Activated T-helper 1 cell treated with anti-CD3 and anti-CD28 coated beads, Interleukin-12 subunit alpha, Interleukin-12 subunit beta, Interleukin-2, Interleukin-4 antibody, amounts not matched to agents 30 ng/mL and 10 ng/mL and 1 ng/mL, durations not matched to agents 14 hours and 24 hours and 36 hours (primary cell): ENCODE measurements at regions not wholly inside any gene's neighbourhood (a gene's known extent, or its start where the extent isn't known, plus 50 kb on each side); places are given as distances from the start of the nearest gene placed in this dataset.

Source experiments
- DNase-seq: peaks from one replicate; pipeline ENCODE4 v3.0.0; 2021; ENCODE audit warnings: low spot score
- H3K27ac Mint-ChIP-seq: one replicate; pipeline ENCODE4 v1.8.0; 2021; ENCODE audit warnings: mild to moderate bottlenecking, mixed read lengths
- H3K27me3 Mint-ChIP-seq: one replicate; pipeline ENCODE4 v1.8.0; 2022; ENCODE audit warnings: mild to moderate bottlenecking, moderate library complexity, mixed read lengths; ENCODE audit not compliant: insufficient read depth
- H3K36me3 Mint-ChIP-seq: one replicate; pipeline ENCODE4 v1.8.0; 2021; ENCODE audit warnings: low read depth, mixed read lengths
- H3K4me1 Mint-ChIP-seq: one replicate; pipeline ENCODE4 v1.8.0; 2021; ENCODE audit warnings: low read depth, mixed read lengths
- H3K4me3 Mint-ChIP-seq: one replicate; pipeline ENCODE4 v1.8.0; 2021; ENCODE audit warnings: mild to moderate bottlenecking, moderate library complexity, mixed read lengths
- H3K9me3 Mint-ChIP-seq: one replicate; pipeline ENCODE4 v1.8.0; 2021; ENCODE audit warnings: mixed read lengths
- intact Hi-C: fragments of 100-400 bp; cut with micrococcal nuclease; formaldehyde crosslinking; loops from one replicate; pipeline ENCODE4 v1.15.1; 2024

GRCh38 chr12:31205054-31205453, 120.9 kb downstream of the SINHCAF start:
- peaks cover 14% of the 10 kb centered on the region for H3K4me1 Mint-ChIP-seq
- no peaks in the 10 kb centered on the region for H3K9me3 Mint-ChIP-seq
- H3K27me3 Mint-ChIP-seq = peaks cover 11% of the 10 kb centered on the region
- H3K27ac Mint-ChIP-seq = no peak overlapping the region
- intact Hi-C loops = loop anchor here (2.0 kb wide), 1 partner anchor 118 kb away; no protein-coding TSS in a partner anchor
- H3K36me3 Mint-ChIP-seq = no peaks in the 10 kb centered on the region
- DNase-seq = no peak
- no peak overlapping the region for H3K4me3 Mint-ChIP-seq

- Mint-ChIP-seq H3K4me3 (no peak overlapping the region), H3K9me3 (no peaks in the 10 kb centered on the region), H3K27ac (no peak overlapping the region), H3K4me1 (peaks cover 14% of the 10 kb centered on the region), H3K36me3 (no peaks in the 10 kb centered on the region), H3K27me3 (peaks cover 13% of the 10 kb centered on the region)
- DNase-seq = no peak
- intact Hi-C loops = no loop called here
Observed at GRCh38 chr12:31206038-31206670, 119.8 kb downstream of the SINHCAF start.

GRCh38 chr12:31207799-31208465, 118.0 kb downstream of the SINHCAF start:
- Mint-ChIP-seq H3K4me3 (no peak overlapping the region), H3K27me3 (peaks cover 7% of the 10 kb centered on the region), H3K4me1 (peaks cover 12% of the 10 kb centered on the region), H3K27ac (no peak overlapping the region), H3K9me3 (no peaks in the 10 kb centered on the region), H3K36me3 (no peaks in the 10 kb centered on the region)
- no peak for DNase-seq
- intact Hi-C loops = no loop called here

GRCh38 chr12:31210104-31210503, 115.8 kb downstream of the SINHCAF start:
- H3K9me3 Mint-ChIP-seq = no peaks in the 10 kb centered on the region
- H3K27ac Mint-ChIP-seq = no peak overlapping the region
- no peaks in the 10 kb centered on the region for H3K36me3 Mint-ChIP-seq
- H3K4me3 Mint-ChIP-seq = no peak overlapping the region
- H3K27me3 Mint-ChIP-seq = peaks cover 2% of the 10 kb centered on the region
- intact Hi-C loops = no loop called here
- H3K4me1 Mint-ChIP-seq = peaks cover 2% of the 10 kb centered on the region
- DNase-seq = no peak

GRCh38 chr12:31210541-31210940, 115.4 kb downstream of the SINHCAF start:
- no peak for DNase-seq
- intact Hi-C loops = no loop called here
- Mint-ChIP-seq H3K27ac (no peak overlapping the region), H3K27me3 (peaks cover 2% of the 10 kb centered on the region), H3K4me1 (no peaks in the 10 kb centered on the region), H3K36me3 (no peaks in the 10 kb centered on the region), H3K9me3 (no peaks in the 10 kb centered on the region), H3K4me3 (no peak overlapping the region)

GRCh38 chr12:31214626-31215517, 111.1 kb downstream of the SINHCAF start:
- Mint-ChIP-seq H3K9me3 (no peaks in the 10 kb centered on the region), H3K4me1 (no peaks in the 10 kb centered on the region), H3K36me3 (no peaks in the 10 kb centered on the region), H3K4me3 (no peak overlapping the region), H3K27me3 (peaks cover 2% of the 10 kb centered on the region), H3K27ac (no peak overlapping the region)
- intact Hi-C loops = no loop called here
- no peak for DNase-seq

GRCh38 chr12:31215518-31216232, 110.3 kb downstream of the SINHCAF start:
- Mint-ChIP-seq H3K4me1 (no peaks in the 10 kb centered on the region), H3K4me3 (no peak overlapping the region), H3K36me3 (no peaks in the 10 kb centered on the region), H3K27me3 (no peaks in the 10 kb centered on the region), H3K9me3 (no peaks in the 10 kb centered on the region), H3K27ac (no peak overlapping the region)
- no peak for DNase-seq
- intact Hi-C loops = no loop called here

GRCh38 chr12:31216479-31216878, 109.5 kb downstream of the SINHCAF start:
- intact Hi-C loops = no loop called here
- no peaks in the 10 kb centered on the region for H3K4me1 Mint-ChIP-seq

GRCh38 chr12:31217356-31218130, 108.4 kb downstream of the SINHCAF start:
- no peak overlapping the region for H3K27ac Mint-ChIP-seq
- no peaks in the 10 kb centered on the region for H3K4me1 Mint-ChIP-seq
- H3K9me3 Mint-ChIP-seq = no peaks in the 10 kb centered on the region
- no peak overlapping the region for H3K4me3 Mint-ChIP-seq
- H3K36me3 Mint-ChIP-seq = no peaks in the 10 kb centered on the region
- no peak for DNase-seq
- H3K27me3 Mint-ChIP-seq = no peaks in the 10 kb centered on the region
- intact Hi-C loops = no loop called here

More at GRCh38 chr12:31216479-31216878, 109.5 kb downstream of the SINHCAF start:
- no peaks in the 10 kb centered on the region for H3K36me3 Mint-ChIP-seq
- H3K9me3 Mint-ChIP-seq = no peaks in the 10 kb centered on the region
- H3K27ac Mint-ChIP-seq = no peak overlapping the region
- no peaks in the 10 kb centered on the region for H3K27me3 Mint-ChIP-seq
- no peak for DNase-seq
- no peak overlapping the region for H3K4me3 Mint-ChIP-seq

GRCh38 chr12:31218203-31219025, 107.5 kb downstream of the SINHCAF start:
- no peaks in the 10 kb centered on the region for H3K4me1 Mint-ChIP-seq
- no peaks in the 10 kb centered on the region for H3K36me3 Mint-ChIP-seq
- H3K27ac Mint-ChIP-seq = no peak overlapping the region
- no peak for DNase-seq
- H3K4me3 Mint-ChIP-seq = no peak overlapping the region
- intact Hi-C loops = no loop called here
- H3K9me3 Mint-ChIP-seq = no peaks in the 10 kb centered on the region
- H3K27me3 Mint-ChIP-seq = no peaks in the 10 kb centered on the region

GRCh38 chr12:31219521-31219920, 106.4 kb downstream of the SINHCAF start:
- Mint-ChIP-seq H3K27ac (no peak overlapping the region), H3K27me3 (no peaks in the 10 kb centered on the region), H3K4me3 (no peak overlapping the region), H3K9me3 (no peaks in the 10 kb centered on the region), H3K36me3 (no peaks in the 10 kb centered on the region), H3K4me1 (no peaks in the 10 kb centered on the region)
- intact Hi-C loops = no loop called here
- no peak for DNase-seq
